RWPE2 (cell line): ENCODE measurements at regions not wholly inside any gene's neighbourhood (a gene's known extent, or its start where the extent isn't known, plus 50 kb on each side); places are given as distances from the start of the nearest gene placed in this dataset.
A peak's percentile ranks its signal among the peaks of the same experiment; 100 is the strongest.
"Not testable (repeated sequence)": the region's sequence is repeated elsewhere in the genome, so short reads cannot be mapped to it uniquely, and the experiment has no call there.

Experiments used
- ATAC-seq: fragments of 200-7000 bp; cut with Tn5 transposase; 3 replicates; pipeline ENCODE4 v1.9.1; 2021; ENCODE audit warnings: low read depth
- DNase-seq: peaks from one replicate; pipeline ENCODE4 v3.0.0-alpha.2; 2020; ENCODE audit warnings: low spot score
- H3K27ac ChIP-seq: fragments of 450-650 bp; 2 replicates; pipeline ENCODE4 v1.5.1; 2017; ENCODE audit warnings: mild to moderate bottlenecking; ENCODE audit not compliant: poor library complexity, severe bottlenecking
- H3K27me3 ChIP-seq: fragments of 250-450 bp; sonication (Bioruptor Pico); 2 replicates; pipeline ENCODE4 v1.5.1; 2021; ENCODE audit warnings: mild to moderate bottlenecking, moderate library complexity; ENCODE audit not compliant: insufficient read depth, poor library complexity, severe bottlenecking
- H3K36me3 ChIP-seq: fragments of 250-450 bp; sonication (Bioruptor Pico); 2 replicates; pipeline ENCODE4 v1.5.1; 2020; ENCODE audit warnings: low read depth, mild to moderate bottlenecking, moderate library complexity
- H3K4me1 ChIP-seq: fragments of 250-450 bp; sonication (Bioruptor Pico); 2 replicates; pipeline ENCODE4 v1.5.1; 2021; ENCODE audit warnings: mild to moderate bottlenecking, moderate library complexity; ENCODE audit not compliant: insufficient read depth, poor library complexity, severe bottlenecking
- H3K4me3 ChIP-seq: fragments of 250-450 bp; sonication (Bioruptor Pico); 2 replicates; pipeline ENCODE4 v1.5.1; 2021; ENCODE audit warnings: mild to moderate bottlenecking, moderate library complexity; ENCODE audit not compliant: severe bottlenecking
- H3K9me3 ChIP-seq: fragments of 250-450 bp; sonication (Bioruptor Pico); 2 replicates; pipeline ENCODE4 v1.5.1; 2021; ENCODE audit warnings: mild to moderate bottlenecking, moderate library complexity; ENCODE audit not compliant: severe bottlenecking
- TF ChIP-seq, protein P1 (sequence below): fragments of 450-650 bp; IDR thresholded peaks from one replicate; pipeline ENCODE4 v1.5.1; 2017; ENCODE audit warnings: mild to moderate bottlenecking, moderate library complexity; ENCODE audit not compliant: poor library complexity, severe bottlenecking

DNA sequence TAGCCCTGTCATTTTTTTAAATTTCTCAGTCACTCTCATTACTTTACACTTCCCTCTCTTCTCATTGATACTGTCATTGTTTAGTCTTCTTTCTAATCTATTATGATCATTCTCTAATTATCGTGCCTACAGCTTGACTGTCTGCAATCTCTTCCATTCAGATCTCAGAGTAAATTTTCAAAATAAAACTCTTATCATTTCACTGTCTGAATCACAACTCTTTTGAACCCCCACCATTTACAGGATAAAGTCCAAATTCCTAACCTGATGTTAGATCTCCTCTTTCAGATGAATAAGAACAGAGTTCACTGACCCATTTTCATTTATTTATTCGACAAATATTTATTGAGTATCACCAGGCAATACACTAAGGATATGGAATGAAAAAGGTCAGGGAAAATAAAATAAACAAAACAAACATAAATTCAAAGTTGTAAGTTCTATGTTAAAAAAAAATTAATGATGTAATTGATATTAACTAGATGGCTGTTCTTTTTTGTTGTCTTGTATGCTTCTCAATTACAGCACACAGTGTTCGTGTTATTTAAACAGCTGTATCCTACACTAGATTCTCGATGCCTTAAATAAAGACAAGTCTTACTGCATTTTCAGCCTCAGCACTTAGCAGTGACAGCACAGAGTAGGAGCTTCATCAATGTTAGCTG is 631.0 kb downstream of the IRS1 start:
- TF ChIP-seq, protein P1, sequence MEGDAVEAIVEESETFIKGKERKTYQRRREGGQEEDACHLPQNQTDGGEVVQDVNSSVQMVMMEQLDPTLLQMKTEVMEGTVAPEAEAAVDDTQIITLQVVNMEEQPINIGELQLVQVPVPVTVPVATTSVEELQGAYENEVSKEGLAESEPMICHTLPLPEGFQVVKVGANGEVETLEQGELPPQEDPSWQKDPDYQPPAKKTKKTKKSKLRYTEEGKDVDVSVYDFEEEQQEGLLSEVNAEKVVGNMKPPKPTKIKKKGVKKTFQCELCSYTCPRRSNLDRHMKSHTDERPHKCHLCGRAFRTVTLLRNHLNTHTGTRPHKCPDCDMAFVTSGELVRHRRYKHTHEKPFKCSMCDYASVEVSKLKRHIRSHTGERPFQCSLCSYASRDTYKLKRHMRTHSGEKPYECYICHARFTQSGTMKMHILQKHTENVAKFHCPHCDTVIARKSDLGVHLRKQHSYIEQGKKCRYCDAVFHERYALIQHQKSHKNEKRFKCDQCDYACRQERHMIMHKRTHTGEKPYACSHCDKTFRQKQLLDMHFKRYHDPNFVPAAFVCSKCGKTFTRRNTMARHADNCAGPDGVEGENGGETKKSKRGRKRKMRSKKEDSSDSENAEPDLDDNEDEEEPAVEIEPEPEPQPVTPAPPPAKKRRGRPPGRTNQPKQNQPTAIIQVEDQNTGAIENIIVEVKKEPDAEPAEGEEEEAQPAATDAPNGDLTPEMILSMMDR: no peak
- Histone ChIP-seq H3K9me3 (no peaks in the 10 kb centered on the region), H3K27ac (no peak overlapping the region), H3K4me3 (no peak overlapping the region), H3K36me3 (no peaks in the 10 kb centered on the region), H3K4me1 (no peaks in the 10 kb centered on the region), H3K27me3 (no peaks in the 10 kb centered on the region)
- no peak for ATAC-seq
- no peak for DNase-seq

DNA sequence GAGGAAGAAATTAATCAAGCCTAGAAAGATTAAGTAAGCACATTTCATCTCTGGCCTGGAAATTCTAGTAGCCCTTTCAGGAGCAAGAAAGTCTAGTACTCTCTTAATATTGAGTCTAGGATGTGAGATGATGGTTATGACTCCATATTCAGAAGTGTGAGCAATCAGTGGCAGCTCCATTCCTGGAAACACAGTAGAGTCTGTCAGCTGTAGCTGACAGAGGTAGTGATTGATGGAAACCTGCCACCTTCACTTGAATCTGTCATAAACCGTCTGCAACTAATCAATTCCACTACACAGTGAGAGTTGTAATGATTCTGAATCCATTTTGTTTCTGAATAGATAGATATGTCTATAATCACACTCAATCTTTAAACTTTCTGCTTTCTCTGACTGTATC is 635.1 kb downstream of the IRS1 start:
- DNase-seq (no peak), ATAC-seq (no peak)
- TF ChIP-seq, protein P1: no peak
- Histone ChIP-seq H3K4me3 (no peak overlapping the region), H3K36me3 (no peaks in the 10 kb centered on the region), H3K9me3 (no peaks in the 10 kb centered on the region), H3K27me3 (no peaks in the 10 kb centered on the region), H3K27ac (no peak overlapping the region), H3K4me1 (peaks cover 7% of the 10 kb centered on the region)

DNA sequence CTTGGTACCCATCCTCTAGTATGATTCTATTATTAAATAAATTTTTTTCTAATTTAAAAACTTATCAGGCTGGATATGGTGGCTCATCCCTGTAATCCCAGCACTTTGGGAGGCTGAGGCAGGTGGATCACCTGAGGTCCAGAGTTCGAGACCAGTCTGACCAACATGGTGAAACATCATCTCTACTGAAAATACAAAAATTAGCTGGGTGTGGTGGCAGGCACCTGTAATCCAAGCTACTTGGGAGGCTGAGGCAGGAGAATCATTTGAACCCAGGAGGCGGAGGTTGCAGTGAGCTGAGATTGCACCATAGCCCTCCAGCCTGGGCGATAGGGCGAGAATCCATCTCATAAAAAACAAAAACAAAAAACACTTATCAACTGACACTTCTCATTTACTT is 639.0 kb downstream of the IRS1 start:
- H3K4me3 ChIP-seq, H3K27ac ChIP-seq, ATAC-seq: not testable (repeated sequence)

DNA sequence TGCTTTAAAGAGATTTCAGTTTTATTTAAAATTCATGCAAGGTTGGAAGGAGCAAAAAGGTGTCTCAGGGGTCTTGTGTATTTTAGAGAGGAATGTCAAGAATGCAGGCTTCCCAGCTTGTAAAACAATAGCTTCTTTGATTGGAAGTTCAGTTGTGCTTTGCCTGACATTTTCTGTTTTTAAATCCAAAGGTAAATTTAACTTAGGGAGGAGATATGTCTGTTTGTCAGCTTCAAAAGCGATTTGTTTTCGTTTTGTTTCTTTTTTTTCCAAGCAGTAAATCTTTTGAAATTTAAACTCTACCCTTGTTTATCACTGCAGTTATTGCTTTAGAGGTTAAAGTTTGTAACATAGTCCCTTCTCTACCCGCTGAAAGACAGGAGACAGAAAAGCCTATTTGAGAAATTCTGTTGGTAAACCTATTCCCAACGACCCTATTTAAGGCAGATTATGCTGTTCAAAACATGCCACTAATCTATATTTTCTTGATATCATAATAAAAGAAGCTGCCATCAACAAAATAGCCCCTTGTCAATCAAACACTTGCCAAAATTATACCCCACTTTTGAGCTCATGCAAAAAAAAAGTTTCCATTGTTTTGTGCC is 639.6 kb downstream of the IRS1 start:
- DNase-seq (no peak), ATAC-seq (peak; percentile 25; the same call in 1 of the 3 replicates)
- TF ChIP-seq, protein P1: no peak
- Histone ChIP-seq H3K36me3 (no peaks in the 10 kb centered on the region), H3K27ac (peak overlapping the region; percentile 9), H3K4me1 (peaks cover 10% of the 10 kb centered on the region), H3K27me3 (no peaks in the 10 kb centered on the region), H3K9me3 (no peaks in the 10 kb centered on the region), H3K4me3 (no peak overlapping the region)

More for the DNA sequence above, 639.0 kb downstream of the IRS1 start:
- peaks cover 10% of the 10 kb centered on the region for H3K4me1 ChIP-seq
- not testable (repeated sequence) for H3K27me3 ChIP-seq, DNase-seq, H3K36me3 ChIP-seq, H3K9me3 ChIP-seq

DNA sequence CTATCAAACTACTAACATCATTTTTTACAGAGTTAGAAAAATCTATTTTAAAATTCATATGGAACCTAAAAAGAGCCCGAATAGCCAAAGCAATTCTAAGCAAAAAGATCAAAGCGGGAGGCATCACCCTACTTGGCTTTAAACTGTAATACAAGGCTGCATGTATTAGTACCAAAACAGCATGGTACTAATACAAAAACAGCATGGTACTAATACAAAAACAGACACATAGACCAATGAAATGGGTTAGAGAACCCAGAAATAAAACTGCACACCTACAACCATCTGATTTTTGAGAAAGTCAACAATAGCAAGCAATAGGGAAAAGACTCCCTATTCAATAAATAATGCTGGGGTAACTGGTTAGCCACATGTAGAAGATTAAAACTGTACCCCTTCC is 640.7 kb downstream of the IRS1 start:
- ATAC-seq: no peak

More for the DNA sequence above, 640.7 kb downstream of the IRS1 start:
- Histone ChIP-seq H3K9me3 (no peaks in the 10 kb centered on the region), H3K27ac (no peak overlapping the region), H3K36me3 (no peaks in the 10 kb centered on the region), H3K4me1 (peaks cover 10% of the 10 kb centered on the region), H3K4me3 (no peak overlapping the region), H3K27me3 (no peaks in the 10 kb centered on the region)
- no peak for DNase-seq
- TF ChIP-seq, protein P1: no peak
